Natural killer cell (primary cell): ENCODE measurements at regions not wholly inside any gene's neighbourhood (a gene's known extent, or its start where the extent isn't known, plus 50 kb on each side); places are given as distances from the start of the nearest gene placed in this dataset.

Experiments used
- ATAC-seq, 3 donors: fragments of 150-1000 bp in 2 of 3; fragments of 200-7000 bp in 1 of 3; cut with Tn5 transposase; 1 replicate in 1 of 3; 2 replicates in 2 of 3; pipeline ENCODE4 v1.10.0; 2021; ENCODE audit warnings: mild to moderate bottlenecking in 2 of 3, moderate library complexity in 2 of 3
- DNase-seq, 2 donors: peaks; one replicate each; pipeline versions ENCODE4 v3.0.0 to v3.0.0-alpha.2; 2013 to 2021; ENCODE audit warnings: mixed read lengths in 1 of 2
- H3K27ac ChIP-seq: one replicate; pipeline ENCODE4 v1.5.1; 2013; ENCODE audit warnings: mild to moderate bottlenecking, low read length
- H3K27me3 ChIP-seq: one replicate; pipeline ENCODE4 v1.6.1; 2013; ENCODE audit warnings: low read length; ENCODE audit not compliant: control insufficient read depth, insufficient read depth
- H3K36me3 ChIP-seq: one replicate; pipeline ENCODE4 v1.6.1; 2013; ENCODE audit warnings: low read length; ENCODE audit not compliant: control insufficient read depth, insufficient read depth
- H3K4me1 ChIP-seq: one replicate; pipeline ENCODE4 v1.6.1; 2013; ENCODE audit warnings: low read length; ENCODE audit not compliant: control insufficient read depth, insufficient read depth
- H3K4me3 ChIP-seq: one replicate; pipeline ENCODE4 v1.5.1; 2013; ENCODE audit warnings: low read length
- H3K9me3 ChIP-seq: one replicate; pipeline ENCODE4 v1.6.1; 2013; ENCODE audit warnings: low read length; ENCODE audit not compliant: control insufficient read depth, insufficient read depth
- H3K27ac Mint-ChIP-seq, 2 donors: one replicate each; pipeline ENCODE4 v1.8.0; 2022; ENCODE audit warnings: mild to moderate bottlenecking in 2 of 2, mixed read lengths in 2 of 2, moderate library complexity in 1 of 2
- H3K27me3 Mint-ChIP-seq, 2 donors: one replicate each; pipeline ENCODE4 v1.8.0; 2022; ENCODE audit warnings: low read depth in 2 of 2, mixed read lengths in 2 of 2
- H3K36me3 Mint-ChIP-seq: one replicate; pipeline ENCODE4 v1.8.0; 2022; ENCODE audit warnings: mixed read lengths
- H3K4me1 Mint-ChIP-seq, 2 donors: one replicate each; pipeline ENCODE4 v1.8.0; 2022; ENCODE audit warnings: mixed read lengths in 2 of 2
- H3K4me3 Mint-ChIP-seq: one replicate; pipeline ENCODE4 v1.8.0; 2022; ENCODE audit warnings: mild to moderate bottlenecking, moderate library complexity, mixed read lengths
- H3K9me3 Mint-ChIP-seq, 2 donors: one replicate each; pipeline ENCODE4 v1.8.0; 2022; ENCODE audit warnings: mixed read lengths in 2 of 2
- WGBS: methylation state at CpG from one replicate; pipeline ENCODE4 v1.1.7; 2013; ENCODE audit warnings: missing lambda C conversion rate; ENCODE audit not compliant: insufficient coverage; 5-methylcytosine and 5-hydroxymethylcytosine counted together
- intact Hi-C: fragments of 100-400 bp; cut with micrococcal nuclease; formaldehyde crosslinking; loops from one replicate; pipeline ENCODE4 v1.14.2; 2022
- TF ChIP-seq, protein P1 (sequence below): fragments of 200-600 bp; IDR thresholded peaks from one replicate; pipeline ENCODE4 v1.8.0; 2022; ENCODE audit warnings: antibody characterized with exemption

DNA sequence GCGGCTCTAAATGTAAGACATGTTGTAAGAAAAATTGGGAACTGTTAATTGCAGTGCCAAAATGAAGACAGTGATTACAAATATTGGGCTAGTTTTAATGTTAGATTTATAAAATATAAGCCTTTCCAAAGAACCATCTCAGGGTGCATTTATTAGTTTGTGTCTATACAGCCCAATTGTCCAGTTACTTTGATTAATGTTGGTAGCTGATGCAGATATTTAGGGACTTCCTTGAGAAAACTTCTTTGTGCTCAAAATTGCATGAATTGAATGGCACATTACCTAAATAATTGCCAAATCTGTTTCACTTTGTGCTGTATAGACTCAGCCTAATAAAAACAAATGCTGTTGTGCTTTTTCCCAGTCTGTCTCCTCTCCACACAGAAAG is 83.7 kb downstream of the DAD1 start:
- intact Hi-C loops, result no loop called here
- H3K27me3 ChIP-seq, result no peaks in the 10 kb centered on the region
- no peak overlapping the region for H3K4me3 Mint-ChIP-seq
- H3K9me3 ChIP-seq, result no peaks in the 10 kb centered on the region
- peaks cover 29% of the 10 kb centered on the region for H3K4me1 ChIP-seq
- no peaks in the 10 kb centered on the region for H3K36me3 ChIP-seq
- DNase-seq (no peak), ATAC-seq (peak in 1 of 3 donors; percentile 32)
- WGBS, result 100% methylated on average over 1 of the region's 1 CpG
- H3K4me1 Mint-ChIP-seq, result peaks cover 41 to 62% of the 10 kb centered on the region in 2 donors
- TF ChIP-seq, protein P1, sequence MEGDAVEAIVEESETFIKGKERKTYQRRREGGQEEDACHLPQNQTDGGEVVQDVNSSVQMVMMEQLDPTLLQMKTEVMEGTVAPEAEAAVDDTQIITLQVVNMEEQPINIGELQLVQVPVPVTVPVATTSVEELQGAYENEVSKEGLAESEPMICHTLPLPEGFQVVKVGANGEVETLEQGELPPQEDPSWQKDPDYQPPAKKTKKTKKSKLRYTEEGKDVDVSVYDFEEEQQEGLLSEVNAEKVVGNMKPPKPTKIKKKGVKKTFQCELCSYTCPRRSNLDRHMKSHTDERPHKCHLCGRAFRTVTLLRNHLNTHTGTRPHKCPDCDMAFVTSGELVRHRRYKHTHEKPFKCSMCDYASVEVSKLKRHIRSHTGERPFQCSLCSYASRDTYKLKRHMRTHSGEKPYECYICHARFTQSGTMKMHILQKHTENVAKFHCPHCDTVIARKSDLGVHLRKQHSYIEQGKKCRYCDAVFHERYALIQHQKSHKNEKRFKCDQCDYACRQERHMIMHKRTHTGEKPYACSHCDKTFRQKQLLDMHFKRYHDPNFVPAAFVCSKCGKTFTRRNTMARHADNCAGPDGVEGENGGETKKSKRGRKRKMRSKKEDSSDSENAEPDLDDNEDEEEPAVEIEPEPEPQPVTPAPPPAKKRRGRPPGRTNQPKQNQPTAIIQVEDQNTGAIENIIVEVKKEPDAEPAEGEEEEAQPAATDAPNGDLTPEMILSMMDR, result no peak
- H3K9me3 Mint-ChIP-seq, result no peaks in the 10 kb centered on the region
- peak overlapping the region; percentile 71 for H3K27ac ChIP-seq
- peak overlapping the region; percentile 37 to 80 for H3K27ac Mint-ChIP-seq
- H3K36me3 Mint-ChIP-seq, result peaks cover 7% of the 10 kb centered on the region
- no peak overlapping the region for H3K4me3 ChIP-seq
- H3K27me3 Mint-ChIP-seq, result no peaks in the 10 kb centered on the region

DNA sequence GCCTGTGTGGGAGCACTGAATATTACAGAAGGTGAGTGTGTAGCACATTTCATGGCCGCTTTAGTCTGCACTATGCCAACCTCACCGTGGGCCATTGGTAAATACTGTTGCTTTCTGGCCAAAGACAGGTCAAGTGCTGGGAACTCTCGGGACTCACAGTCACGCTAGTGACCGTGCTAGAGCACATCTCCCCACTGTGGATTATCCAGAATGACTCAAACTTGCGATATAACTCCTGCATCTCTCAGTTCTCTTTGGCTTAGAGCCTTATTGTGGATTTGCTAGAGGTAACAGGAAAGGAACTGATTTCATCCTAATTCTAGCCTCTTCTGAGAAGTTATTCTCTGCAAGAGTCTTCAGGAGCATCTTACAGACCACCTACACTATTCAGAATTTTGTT is 86.5 kb downstream of the DAD1 start:
- DNase-seq, result no peak
- Histone ChIP-seq H3K27me3 (no peaks in the 10 kb centered on the region), H3K4me1 (peaks cover 31% of the 10 kb centered on the region), H3K4me3 (no peak overlapping the region), H3K27ac (no peak overlapping the region), H3K9me3 (no peaks in the 10 kb centered on the region), H3K36me3 (no peaks in the 10 kb centered on the region)
- WGBS, result 82% methylated on average over 6 of the region's 6 CpGs
- intact Hi-C loops, result no loop called here
- Mint-ChIP-seq H3K4me1 (peaks cover 43 to 54% of the 10 kb centered on the region in 2 donors), H3K4me3 (no peak overlapping the region), H3K27me3 (no peaks in the 10 kb centered on the region), H3K9me3 (no peaks in the 10 kb centered on the region), H3K36me3 (no peaks in the 10 kb centered on the region), H3K27ac (peak overlapping the region in 1 of 2 donors; percentile 72)
- ATAC-seq, result no peak
- TF ChIP-seq, protein P1, result no peak

DNA sequence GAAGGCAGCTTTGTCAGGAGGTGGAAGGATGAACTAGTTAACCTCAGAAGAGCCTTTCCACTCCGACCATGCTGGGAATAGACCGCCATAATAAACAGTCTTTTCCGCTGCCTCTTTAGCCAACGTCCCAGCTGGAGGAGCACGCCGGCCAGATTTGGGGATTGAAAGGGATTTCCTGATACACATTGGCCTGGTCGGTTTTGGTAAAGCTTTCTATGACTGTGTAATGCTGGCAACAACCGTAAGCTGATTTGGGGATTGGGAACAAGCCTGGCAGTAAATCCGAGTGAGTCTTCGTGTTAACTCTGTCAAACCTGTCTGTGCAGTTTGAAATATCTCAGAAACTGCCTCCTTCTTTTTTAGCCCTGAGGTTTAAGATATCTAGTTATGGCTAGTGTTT is 87.0 kb downstream of the DAD1 start:
- Mint-ChIP-seq H3K9me3 (no peaks in the 10 kb centered on the region), H3K36me3 (no peaks in the 10 kb centered on the region), H3K4me3 (no peak overlapping the region), H3K4me1 (peaks cover 45 to 56% of the 10 kb centered on the region in 2 donors), H3K27me3 (no peaks in the 10 kb centered on the region), H3K27ac (no peak overlapping the region)
- Histone ChIP-seq H3K27me3 (no peaks in the 10 kb centered on the region), H3K27ac (no peak overlapping the region), H3K9me3 (no peaks in the 10 kb centered on the region), H3K4me3 (peak overlapping the region; percentile 0), H3K36me3 (no peaks in the 10 kb centered on the region), H3K4me1 (peaks cover 35% of the 10 kb centered on the region)
- TF ChIP-seq, protein P1, result no peak
- intact Hi-C loops, result no loop called here
- WGBS, result 91% methylated on average over 10 of the region's 10 CpGs
- no peak for DNase-seq
- no peak for ATAC-seq

DNA sequence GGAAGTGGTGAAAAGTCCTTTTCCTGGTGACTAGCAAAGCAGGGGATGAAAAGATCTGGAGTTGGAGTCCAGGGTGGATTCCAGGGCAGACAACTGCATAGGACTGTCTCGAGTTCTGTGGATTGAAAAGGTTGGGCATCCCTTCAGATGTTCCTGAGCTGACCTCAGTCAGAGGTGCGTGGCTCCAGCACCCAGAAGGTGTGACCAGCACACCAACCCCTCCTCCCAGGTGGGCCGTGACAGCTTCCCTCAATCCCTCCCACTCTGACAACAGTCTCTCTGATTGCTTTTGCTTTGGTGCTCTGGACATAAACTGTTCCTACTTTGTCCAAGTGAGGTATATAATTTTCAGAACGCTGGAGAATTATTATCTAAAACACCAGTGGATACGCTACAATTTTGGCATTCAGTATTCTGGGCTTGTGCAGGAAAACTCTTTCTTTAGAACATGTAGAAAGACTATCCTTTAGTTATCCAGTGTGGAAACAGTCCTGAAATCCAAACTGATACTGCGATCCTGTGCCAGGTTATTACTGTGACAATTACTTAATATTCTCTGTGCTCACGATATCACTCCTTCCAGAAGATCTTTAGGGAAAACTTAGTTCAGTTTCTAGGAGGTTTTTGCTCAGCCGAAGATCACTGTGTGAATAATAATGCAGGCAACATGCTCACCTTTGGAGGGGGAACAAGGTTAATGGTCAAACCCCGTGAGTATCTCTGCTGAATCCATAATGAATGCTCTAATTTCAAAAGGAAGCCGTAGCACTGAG is 87.9 kb downstream of the DAD1 start:
- peak in 1 of 2 donors; percentile 44 for DNase-seq
- no peaks in the 10 kb centered on the region for H3K27me3 Mint-ChIP-seq
- TF ChIP-seq, protein P1, result no peak
- Histone ChIP-seq H3K27me3 (no peaks in the 10 kb centered on the region), H3K27ac (peak overlapping the region; percentile 25), H3K9me3 (no peaks in the 10 kb centered on the region), H3K36me3 (no peaks in the 10 kb centered on the region), H3K4me3 (peak overlapping the region; percentile 13), H3K4me1 (peaks cover 33% of the 10 kb centered on the region)
- WGBS, result 69% methylated on average over 9 of the region's 10 CpGs
- no peak overlapping the region for H3K4me3 Mint-ChIP-seq
- peaks cover 47 to 52% of the 10 kb centered on the region in 2 donors for H3K4me1 Mint-ChIP-seq
- H3K36me3 Mint-ChIP-seq, result no peaks in the 10 kb centered on the region
- no peak for ATAC-seq
- H3K9me3 Mint-ChIP-seq, result no peaks in the 10 kb centered on the region
- intact Hi-C loops, result no loop called here
- no peak overlapping the region for H3K27ac Mint-ChIP-seq
